Peyer's patch (tissue), 4 donors: ENCODE measurements at regions not wholly inside any gene's neighbourhood (a gene's known extent, or its start where the extent isn't known, plus 50 kb on each side); places are given as distances from the start of the nearest gene placed in this dataset.

Experiments
- CTCF ChIP-seq, 6 experiments: fragments of 450-650 bp in 4 of 6; fragments of 200-600 bp in 2 of 6; sonication (generic) in 1 of 6; IDR thresholded peaks; one replicate each; pipeline ENCODE4 v1.5.1; 2017 to 2019; ENCODE audit warnings: antibody characterized with exemption in 6 of 6, mild to moderate bottlenecking in 3 of 6, moderate library complexity in 1 of 6
- POLR2A ChIP-seq, 2 donors: fragments of 450-650 bp; IDR thresholded peaks; one replicate each; pipeline ENCODE4 v1.5.1; 2017; ENCODE audit warnings: antibody characterized with exemption in 2 of 2, mild to moderate bottlenecking in 2 of 2, moderate library complexity in 2 of 2

- TF ChIP-seq CTCF (IDR thresholded peaks at IDR 0.05) (no peak), POLR2A (IDR thresholded peaks at IDR 0.05) (no peak)
Measured at GRCh38 chr17:6290488-6291196, 144.3 kb downstream of the AIPL1 start.
